ENCODE measurements at regions not wholly inside any gene's neighbourhood (a gene's known extent, or its start where the extent isn't known, plus 50 kb on each side); places are given as distances from the start of the nearest gene placed in this dataset.
"Not testable (repeated sequence)": the region's sequence is repeated elsewhere in the genome, so short reads cannot be mapped to it uniquely, and the experiment has no call there.

DNA sequence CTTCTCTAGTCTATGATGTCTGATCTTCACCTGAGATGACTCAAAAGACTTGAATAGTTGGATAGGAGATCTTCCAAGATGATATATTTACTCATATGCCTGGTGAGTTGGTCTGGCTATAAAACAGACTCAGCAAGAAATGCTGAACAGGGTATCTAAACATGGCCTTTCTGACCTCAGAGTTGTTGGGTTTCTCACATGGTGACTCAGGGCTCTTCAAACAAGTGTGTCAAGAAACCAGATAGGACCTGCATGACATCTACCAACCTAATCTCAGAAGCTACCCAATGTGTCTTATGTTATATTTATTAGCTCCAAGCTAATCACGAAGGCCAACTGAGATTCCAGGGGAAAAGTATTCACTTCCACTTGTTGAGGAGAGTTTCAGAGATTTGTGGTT is 1477.3 kb downstream of the CDH8 start:
- DNase-seq (ENCODE audit: low read depth) = no peak

DNA sequence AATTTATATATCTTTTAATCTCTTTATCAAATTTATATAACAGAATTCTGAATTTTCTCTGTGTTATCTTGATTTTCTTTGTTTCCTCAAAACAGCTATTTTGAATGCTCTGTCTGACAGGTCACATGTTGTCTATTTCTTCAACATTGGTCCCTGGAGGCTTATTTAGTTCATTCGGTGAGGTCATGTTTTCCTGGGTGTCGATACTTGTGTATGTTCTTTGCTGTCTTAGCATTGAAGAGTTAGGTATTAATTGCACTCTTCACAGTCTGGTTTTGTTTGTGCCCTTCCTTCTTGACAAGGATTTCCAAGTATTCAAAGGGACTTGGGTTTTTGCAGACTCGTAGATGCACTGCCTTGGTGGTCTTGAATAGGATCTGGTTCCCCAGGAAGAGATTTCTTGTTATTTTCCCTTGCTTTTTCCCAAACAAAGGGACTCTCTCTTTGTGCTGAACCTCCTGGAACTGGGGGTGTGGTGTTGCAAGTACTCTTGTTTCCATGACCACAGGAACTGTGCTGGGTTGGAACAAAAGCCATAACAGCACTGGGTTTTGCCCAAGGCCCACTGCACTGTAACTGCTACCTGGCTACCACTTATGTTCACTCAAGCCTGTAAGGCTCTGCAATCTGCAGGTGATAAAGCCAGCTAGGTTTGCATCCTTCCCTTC is 1483.0 kb downstream of the CDH8 start:
- DNase-seq (ENCODE audit: low read depth) = no peak

DNA sequence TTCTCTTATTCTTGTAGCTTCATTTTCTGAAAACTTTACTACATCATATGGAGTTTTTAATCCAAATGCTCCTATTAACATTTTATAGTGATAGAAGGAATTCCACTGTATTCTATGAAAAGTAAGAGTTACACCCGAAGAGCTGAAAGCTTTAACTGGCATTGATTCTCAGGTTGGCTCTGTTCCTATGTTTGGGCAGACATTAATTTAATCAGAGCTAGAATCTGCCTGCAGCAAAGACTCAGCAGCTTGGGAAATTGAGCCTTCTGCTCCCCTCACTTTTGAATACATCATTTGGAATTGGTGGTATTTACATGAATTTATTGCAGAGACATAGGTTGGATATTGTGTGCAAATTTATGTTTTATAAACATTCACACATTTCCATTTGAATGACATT is 1494.7 kb downstream of the CDH8 start:
- DNase-seq (ENCODE audit: low read depth) = no peak

DNA sequence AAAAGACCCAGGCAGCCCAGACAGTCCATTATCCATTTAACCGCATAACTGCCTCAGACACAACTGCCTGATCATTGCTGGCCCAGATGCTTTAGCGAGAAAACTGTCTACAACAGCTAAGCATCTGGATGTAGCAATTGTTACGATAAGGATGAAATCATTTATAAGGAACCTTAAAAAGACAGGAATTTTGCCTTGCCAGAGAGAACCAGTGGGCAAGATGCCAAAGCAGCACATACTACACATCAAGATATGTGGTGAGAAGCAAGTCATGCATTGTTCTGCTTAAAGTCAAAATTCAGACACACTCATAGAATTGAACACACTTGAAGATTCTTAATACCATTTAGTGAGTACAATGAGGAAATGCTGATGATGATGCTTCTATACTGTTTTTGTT is 1525.3 kb downstream of the CDH8 start:
- DNase-seq (ENCODE audit: low read depth) = no peak

DNA sequence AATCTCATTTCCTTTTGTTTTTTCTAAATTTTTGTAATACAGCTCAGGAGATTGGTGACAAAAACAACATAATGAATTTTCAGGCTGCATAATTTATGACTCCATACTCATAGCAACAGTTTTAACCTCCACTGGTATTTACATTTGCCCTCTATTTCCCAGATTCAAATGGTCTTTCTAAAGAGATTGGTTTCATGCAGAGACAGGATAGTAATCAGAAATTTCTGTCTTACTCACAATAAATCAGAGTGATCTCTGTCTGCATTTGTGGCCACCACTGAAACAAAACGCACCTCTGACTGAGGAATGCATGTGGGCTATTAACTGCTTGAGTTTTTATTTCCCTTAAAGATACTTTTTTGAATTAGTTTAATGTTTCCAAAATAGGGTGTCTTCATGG is 1526.0 kb downstream of the CDH8 start:
- no peak for DNase-seq (ENCODE audit: low read depth)

DNA sequence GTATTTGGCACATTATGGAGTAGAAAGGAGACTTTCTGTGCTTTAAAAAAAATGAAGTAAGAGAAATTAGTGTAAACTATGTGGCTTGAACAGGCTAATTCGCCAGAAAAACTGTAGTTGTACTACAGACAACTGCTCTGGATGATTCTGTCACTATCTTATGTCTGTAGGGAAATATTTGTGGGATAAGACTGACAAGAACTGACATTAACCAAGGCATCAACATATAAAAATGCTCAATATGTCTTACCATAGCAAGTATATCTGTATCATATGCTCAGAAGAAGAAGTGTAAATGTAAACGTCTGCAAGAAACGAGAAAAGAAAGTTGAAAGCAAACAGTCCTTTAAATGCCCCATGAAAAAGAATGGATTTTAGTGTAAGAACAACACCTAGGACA is 1545.0 kb downstream of the CDH8 start:
- DNase-seq (ENCODE audit: low read depth) = no peak

DNA sequence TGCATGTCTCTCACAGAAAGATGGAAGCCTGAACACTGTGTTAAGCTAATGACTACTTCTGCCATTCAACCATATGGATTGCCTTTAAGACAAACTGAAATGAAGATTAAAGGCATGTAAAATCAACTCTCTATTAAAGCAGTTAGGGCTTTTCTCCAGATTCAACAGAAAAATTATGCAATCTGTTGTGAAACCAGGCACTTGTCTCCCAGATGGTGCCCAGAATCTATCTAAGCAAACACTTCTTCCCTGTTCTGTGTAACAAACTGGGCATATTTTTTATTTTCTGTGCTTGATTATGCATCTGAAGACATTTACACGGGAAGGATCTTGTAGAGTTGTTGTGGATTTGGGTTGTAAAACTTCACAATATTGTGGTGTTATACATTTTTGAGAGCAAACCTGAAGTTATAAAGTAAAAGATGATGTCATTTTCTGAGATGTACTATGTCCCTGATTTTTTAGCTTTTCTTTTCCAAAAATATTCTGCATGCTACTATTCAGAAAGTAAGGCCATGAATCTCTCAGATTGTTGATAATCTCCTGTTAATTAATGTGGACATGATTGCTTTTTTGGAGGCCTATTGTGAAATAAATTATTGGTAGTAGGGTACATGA is 1550.3 kb downstream of the CDH8 start:
- no peak for DNase-seq (ENCODE audit: low read depth)

DNA sequence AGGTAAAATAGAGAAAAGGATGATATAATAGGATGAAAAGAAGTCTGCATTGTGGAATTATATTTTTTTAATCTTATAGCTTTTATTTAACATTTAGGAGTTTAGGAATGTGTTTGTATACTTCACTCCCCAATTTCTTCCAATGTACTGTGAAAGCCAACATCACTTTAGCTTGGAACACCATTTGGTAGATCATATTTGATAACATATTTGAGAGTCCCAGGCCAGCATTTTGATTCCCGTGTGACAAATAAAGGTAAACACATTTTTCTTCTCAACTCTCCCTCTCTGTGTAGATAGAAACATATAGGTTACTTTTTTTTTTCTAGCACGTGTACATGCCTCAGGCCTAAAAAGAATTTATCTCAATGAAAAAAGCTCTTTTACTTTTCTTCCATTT is 1551.3 kb downstream of the CDH8 start:
- DNase-seq (ENCODE audit: low read depth) = no peak

DNA sequence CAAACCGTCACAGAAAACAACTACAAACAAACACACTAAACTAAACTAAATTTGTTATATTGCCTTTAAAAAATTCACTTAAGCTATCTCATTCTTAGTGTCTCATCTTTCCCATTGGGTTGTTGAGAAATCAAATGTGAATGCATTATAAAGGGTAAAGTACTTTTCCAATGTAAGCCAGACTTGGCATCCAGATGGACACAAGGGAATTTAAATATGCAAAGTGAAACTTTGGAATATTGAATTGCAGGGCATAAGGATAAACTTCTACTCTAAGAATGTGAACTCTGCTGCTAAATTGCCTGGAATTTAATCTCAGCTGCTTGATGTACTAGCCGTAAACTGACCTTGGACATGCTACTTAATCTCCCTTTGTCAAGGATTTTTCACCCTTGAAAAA is 1554.6 kb downstream of the CDH8 start:
- no peak for DNase-seq (ENCODE audit: low read depth)

DNA sequence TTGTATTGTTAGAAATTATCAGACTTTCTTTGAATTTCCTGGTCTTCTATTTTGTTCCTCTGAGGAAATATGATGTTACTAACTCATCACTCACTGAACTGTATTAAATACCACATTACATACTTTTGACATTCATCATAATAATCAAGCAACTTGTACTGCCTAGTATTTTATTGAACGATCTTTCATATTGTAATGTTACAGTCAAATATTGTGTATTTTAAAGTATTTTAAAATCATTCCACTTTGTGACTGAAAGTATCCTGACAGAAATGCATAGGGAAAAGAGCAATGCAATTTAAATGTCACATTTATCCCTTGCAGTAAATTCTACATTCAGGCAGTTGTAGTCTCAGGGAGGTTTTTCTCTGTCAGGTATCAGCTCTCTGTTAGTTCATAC is 1557.4 kb downstream of the CDH8 start:
- DNase-seq (ENCODE audit: low read depth) = no peak

DNA sequence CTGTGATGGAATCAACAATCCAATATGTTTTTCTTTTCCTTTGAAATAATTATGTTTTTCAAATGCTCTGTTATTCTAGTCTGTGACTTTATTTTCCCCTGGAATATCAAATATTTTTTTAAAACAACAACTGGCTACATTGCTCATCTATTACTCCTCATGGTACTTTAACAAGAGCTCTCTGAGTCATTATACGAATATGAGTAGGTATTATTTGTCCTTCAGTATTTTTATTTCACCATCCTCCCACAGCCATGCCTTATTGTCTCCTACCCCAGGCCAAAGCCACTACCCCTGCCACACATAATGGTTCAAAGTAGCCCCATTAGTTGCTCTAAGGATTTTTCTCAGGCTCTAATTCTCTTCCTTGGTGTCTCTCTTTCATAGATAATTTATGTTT is 1572.3 kb downstream of the CDH8 start:
- DNase-seq (ENCODE audit: low read depth) = no peak

DNA sequence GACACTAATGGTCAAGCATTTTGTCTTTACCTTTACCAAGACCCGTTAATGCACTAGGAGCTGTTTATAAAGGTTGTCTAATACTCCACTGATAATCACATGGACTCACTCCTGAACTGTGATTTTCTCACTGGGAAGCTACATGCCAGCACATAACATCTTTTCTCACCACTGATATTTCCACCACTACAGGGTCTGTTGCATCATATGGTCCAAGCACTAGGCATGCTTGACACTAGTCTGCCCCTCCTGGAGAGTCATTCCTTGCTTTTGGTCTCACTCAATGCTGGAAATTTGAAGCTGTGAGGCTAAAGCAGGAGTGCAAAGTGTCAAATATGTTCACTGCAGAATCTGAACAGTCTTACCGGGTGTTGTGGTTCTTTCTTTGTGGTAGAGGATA is 1576.8 kb downstream of the CDH8 start:
- DNase-seq (ENCODE audit: low read depth) = no peak

DNA sequence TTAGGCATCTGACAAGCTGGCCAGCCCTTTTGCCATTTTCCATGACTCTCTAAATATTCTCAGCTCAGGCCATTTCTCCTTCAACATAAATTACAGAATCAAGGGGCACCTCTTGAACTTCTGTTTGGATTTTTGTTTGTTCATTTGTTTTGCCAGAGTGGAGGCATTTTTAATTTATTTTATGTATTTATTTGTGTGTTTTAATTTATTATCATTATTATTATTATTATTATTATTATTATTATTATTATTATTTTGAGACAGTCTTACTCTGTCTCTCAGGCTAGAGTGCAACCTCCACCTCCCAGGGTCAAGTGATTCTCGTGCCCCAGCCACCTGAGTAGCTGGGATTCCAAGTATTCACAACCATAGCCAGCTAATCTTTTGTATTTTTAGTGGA is 1578.0 kb downstream of the CDH8 start:
- no peak for DNase-seq (ENCODE audit: low read depth)

DNA sequence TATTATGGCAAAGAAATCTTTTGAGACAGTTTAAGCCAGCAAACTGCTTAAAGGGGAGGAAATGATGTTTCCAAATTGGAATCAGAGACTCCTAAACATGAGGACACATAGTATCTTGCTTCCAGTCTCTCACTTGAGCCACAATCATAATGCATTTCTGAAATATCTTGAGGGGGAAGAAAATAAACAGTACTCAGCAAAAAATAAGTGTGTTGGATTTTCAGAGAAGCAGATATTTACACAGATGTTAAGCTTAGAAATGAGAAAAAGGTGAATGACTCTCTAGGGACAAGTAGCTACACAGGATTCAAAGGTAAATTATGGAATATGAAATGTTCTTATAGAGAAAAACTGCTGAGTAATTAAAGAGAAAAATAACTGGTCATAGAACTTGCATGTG is 1583.6 kb downstream of the CDH8 start:
- no peak for DNase-seq (ENCODE audit: low read depth)

DNA sequence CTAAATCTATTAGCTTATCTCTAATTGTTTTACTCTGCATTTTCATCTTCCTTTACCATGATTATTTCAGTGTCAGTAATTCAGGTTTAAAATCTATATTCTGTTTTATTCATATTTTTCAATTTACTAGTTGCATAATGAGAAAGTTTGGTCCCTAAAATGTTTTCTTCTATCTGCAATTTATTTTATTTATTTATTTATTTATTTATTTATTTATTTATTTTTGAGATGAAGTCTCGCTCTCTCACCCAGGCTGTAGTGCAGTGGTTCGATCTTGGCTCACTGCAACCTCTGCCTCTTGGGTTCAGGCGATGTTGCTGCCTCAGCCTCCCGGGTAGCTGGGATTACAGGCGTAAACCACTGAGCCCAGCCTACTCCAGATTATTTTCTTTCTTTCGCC is 1597.3 kb downstream of the CDH8 start:
- no peak for DNase-seq (ENCODE audit: low read depth)

DNA sequence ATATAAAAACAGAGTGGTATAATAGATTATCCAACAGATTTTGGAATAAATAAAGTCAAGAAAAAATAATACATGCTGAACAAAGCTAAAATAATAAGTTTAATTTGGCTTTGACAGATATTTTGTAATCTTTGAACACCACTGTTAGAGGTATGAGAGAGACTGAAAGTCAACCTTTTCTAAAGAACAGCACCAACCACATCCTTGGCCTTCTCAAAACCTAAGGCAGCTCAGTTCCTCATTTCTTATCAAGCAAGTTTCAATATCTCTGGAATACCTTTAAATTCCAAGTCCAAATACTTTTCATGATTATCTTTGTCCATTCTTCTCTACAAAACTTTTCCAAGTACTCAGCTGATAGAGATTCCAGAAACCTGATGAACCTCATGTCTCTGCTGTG is 1603.8 kb downstream of the CDH8 start:
- no peak for DNase-seq (ENCODE audit: low read depth)

DNA sequence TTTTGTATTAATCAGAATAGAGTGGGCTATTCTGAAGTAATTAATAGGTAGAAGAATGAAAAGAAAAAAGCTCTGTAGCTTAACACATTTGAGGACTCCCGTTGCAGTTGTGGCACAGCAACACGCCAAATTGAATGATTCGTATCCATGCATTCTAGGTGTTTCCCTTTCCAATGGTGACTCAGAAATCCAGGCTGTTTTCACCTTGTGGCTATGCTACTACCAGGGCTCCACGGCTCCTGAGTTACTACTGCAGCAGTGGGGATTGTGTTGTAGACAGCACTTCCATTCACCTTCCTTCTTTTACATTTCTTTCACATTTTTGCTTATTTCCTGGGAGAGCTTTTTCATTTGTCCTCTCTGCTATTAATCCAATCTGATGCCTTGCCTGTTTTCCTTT is 1616.4 kb downstream of the CDH8 start:
- no peak for DNase-seq (ENCODE audit: low read depth)

DNA sequence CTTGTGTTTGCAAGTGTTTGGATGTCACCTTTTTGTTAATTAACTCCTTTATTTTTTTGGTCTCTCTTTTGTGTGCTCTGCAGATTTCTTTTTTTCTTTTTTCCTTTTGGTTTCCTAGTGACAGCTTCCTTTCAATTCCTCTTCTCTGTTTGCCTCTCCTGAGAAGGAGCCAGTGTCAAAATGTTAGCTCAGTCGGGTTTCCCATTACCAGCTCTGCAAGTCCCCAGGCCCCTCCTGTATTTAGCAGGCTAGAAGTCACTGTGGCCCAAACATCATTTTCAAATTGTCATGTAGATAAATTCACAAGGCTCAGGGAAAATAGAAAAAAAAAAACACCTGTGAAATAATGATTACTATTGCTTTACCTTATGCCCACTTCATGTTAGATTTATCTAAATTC is 1621.6 kb downstream of the CDH8 start:
- no peak for DNase-seq (ENCODE audit: low read depth)

DNA sequence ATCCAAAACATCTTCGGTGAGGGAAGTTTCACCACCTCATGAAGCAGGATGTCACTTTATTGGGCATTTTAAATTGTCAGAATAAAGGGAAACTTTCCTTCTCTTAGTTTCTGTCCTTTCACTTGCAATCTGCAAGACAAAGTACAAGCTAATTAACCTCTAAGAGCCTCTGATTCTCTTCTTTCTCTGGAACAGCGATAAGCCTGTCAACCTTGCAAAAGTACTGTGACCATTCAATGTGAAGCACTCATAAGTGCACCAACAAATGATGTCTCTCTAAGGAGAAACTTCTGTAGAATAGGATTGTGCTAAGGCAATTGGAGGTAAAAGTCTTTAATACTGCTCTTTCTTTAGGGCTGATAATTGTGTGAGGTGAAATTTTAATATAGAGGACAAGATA is 1622.3 kb downstream of the CDH8 start:
- DNase-seq (ENCODE audit: low read depth) = no peak

DNA sequence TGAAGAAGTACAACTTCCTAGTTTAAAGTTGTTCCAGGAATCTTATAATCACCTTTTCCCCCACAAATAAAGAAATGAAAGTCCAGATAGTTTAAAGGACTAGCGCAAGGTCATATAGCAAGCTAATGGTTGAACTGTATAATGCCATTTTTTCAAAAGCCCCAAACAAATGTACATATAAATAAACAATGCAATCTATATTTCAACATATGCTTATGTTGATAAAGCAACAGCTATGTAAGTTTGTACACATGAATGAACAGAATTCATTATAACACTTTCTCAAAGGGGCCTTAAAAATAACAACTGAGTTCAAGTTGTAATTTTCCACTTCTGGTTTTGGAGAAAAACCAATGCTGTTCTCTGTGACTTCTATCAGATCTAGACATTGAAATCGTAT is 1628.6 kb downstream of the CDH8 start:
- DNase-seq (ENCODE audit: low read depth) = no peak

DNA sequence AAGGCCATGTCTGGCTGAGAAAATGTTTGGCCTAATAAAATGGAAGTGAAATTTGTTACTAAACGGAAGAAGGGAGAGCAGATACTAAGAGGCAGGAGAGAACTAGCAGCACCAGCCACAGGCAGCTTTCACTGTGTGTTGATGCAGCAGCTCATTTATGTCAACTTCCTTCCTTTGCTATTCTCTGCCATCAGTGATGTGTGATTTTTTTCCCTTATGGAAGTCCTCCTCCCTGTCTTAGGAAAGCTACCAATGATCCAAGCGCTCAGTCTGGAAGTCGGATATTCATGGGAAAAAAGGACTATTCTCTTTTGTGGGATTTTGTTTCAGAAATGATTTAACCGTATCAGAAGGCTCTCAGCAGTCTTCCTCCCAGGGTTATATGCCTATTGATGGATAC is 1629.2 kb downstream of the CDH8 start:
- no peak for DNase-seq (ENCODE audit: low read depth)

DNA sequence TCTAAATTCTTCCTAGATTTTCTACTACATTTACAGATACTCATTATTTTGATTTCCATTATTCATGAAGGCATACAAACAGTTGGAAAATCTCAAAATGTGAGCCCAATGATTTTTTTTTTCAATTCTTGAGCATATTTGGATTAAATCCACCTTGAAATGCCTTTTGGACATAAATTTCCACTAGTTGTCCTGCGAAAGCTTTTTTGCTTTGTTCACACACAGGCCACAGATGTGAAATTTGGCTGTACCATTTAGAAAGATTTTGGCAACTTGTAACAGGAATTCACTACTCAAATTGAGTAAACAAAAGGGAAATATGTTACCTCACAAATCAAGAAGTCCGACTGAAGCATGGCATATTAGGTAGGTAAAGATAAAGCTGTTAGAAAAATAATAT is 1631.0 kb downstream of the CDH8 start:
- DNase-seq (ENCODE audit: low read depth) = no peak

DNA sequence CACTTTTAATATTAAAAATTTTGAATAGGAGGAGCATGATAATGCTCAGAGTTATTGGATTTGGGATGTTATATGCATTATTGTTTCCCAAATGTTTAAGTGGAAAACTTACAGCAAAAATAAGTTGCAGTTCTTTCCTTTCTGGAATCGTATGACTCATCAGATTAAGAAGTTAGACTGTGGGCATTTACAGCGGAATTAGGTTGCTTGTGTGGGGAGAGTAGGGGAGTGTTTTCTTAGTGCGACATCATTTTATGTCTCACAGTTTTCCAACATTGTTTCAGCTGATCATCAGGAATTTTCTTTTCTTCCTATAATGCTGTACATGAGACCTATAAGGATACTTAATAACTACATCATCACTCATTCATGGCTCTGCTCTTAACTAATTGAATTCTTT is 1631.8 kb downstream of the CDH8 start:
- DNase-seq (ENCODE audit: low read depth) = no peak

DNA sequence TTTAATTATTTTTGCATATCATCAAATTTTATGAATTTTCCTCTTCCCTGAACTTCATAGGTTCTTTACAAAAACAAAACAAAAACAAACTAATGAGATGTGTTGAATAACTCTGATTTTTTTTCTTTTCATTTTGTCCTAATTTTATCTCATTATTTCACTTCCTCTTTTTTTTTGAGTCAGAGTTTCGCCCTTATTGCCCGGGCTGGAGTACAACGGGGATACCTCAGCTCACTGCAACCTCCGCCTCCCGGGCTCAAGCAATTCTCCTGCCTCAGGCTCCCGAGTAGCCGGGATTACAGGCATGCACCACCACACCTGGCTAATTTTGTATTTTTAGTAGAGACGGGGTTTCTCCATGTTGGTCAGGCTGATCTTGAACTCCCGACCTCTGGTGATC is 1633.3 kb downstream of the CDH8 start:
- DNase-seq (ENCODE audit: low read depth) = not testable (repeated sequence)

Data from Daoy (cell line).